Vagina (tissue), 2 donors: ENCODE measurements at regions not wholly inside any gene's neighbourhood (a gene's known extent, or its start where the extent isn't known, plus 50 kb on each side); places are given as distances from the start of the nearest gene placed in this dataset.

ENCODE experiments used
- CTCF ChIP-seq, 3 experiments: fragments of 450-650 bp in 2 of 3; fragments of 200-600 bp in 1 of 3; sonication (generic) in 1 of 3; IDR thresholded peaks; one replicate each; pipeline ENCODE4 v1.5.1; 2017 to 2019; ENCODE audit warnings: antibody characterized with exemption in 3 of 3, mild to moderate bottlenecking in 2 of 3, moderate library complexity in 2 of 3
- POLR2A ChIP-seq, 2 donors: fragments of 450-650 bp; IDR thresholded peaks; one replicate each; pipeline ENCODE4 v1.6.1; 2017; ENCODE audit warnings: antibody characterized with exemption in 2 of 2, mild to moderate bottlenecking in 2 of 2, moderate library complexity in 2 of 2

- no peak for TF ChIP-seq POLR2A (IDR thresholded peaks at IDR 0.05)
- TF ChIP-seq CTCF (IDR thresholded peaks at IDR 0.05) = no peak
These were observed 161.7 kb upstream of the AFDN start for GRCh38 chr6:167664678-167665660.
